ENCODE measurements at regions not wholly inside any gene's neighbourhood (a gene's known extent, or its start where the extent isn't known, plus 50 kb on each side); places are given as distances from the start of the nearest gene placed in this dataset.

GRCh38 chr12:124395284-124395752, 100.4 kb downstream of the RFLNA start:
- peaks cover 6% of the 10 kb centered on the region for H3K36me3 Mint-ChIP-seq (ENCODE audit: low read depth)
- no peaks in the 10 kb centered on the region for H3K9me3 Mint-ChIP-seq
- DNase-seq (ENCODE audit: low read depth, low spot score), result no peak
- no peak overlapping the region for H3K4me3 Mint-ChIP-seq
- no peak overlapping the region for H3K27ac Mint-ChIP-seq (ENCODE audit: unreplicated experiment)
- peaks cover 2% of the 10 kb centered on the region for H3K27me3 Mint-ChIP-seq (ENCODE audit: low read depth)
- H3K4me1 Mint-ChIP-seq, result peaks cover 21% of the 10 kb centered on the region
- TF ChIP-seq CTCF (conservative IDR thresholded peaks at IDR 0.05), result no peak

- Mint-ChIP-seq H3K4me1 (peaks cover 25% of the 10 kb centered on the region), H3K36me3 (ENCODE audit: low read depth) (peaks cover under 1% of the 10 kb centered on the region), H3K27me3 (ENCODE audit: low read depth) (peaks cover 9% of the 10 kb centered on the region), H3K9me3 (no peaks in the 10 kb centered on the region), H3K4me3 (no peak overlapping the region), H3K27ac (ENCODE audit: unreplicated experiment) (peak overlapping the region; percentile 35)
- no peak for TF ChIP-seq CTCF (conservative IDR thresholded peaks at IDR 0.05)
- no peak for DNase-seq (ENCODE audit: low read depth, low spot score)
Observed at GRCh38 chr12:124394462-124395128, 99.7 kb downstream of the RFLNA start.

- Mint-ChIP-seq H3K9me3 (no peaks in the 10 kb centered on the region), H3K4me3 (no peak overlapping the region), H3K27ac (ENCODE audit: unreplicated experiment) (no peak overlapping the region), H3K27me3 (ENCODE audit: low read depth) (peaks cover 12% of the 10 kb centered on the region), H3K4me1 (peaks cover 21% of the 10 kb centered on the region), H3K36me3 (ENCODE audit: low read depth) (no peaks in the 10 kb centered on the region)
- no peak for TF ChIP-seq CTCF (conservative IDR thresholded peaks at IDR 0.05)
- no peak for DNase-seq (ENCODE audit: low read depth, low spot score)
Observed at GRCh38 chr12:124393831-124394230, 98.9 kb downstream of the RFLNA start.

- TF ChIP-seq CTCF (conservative IDR thresholded peaks at IDR 0.05), result no peak
- H3K27ac Mint-ChIP-seq (ENCODE audit: unreplicated experiment), result no peak overlapping the region
Observed at GRCh38 chr12:124393414-124393790, 98.5 kb downstream of the RFLNA start.

GRCh38 chr12:124392667-124393413, 97.9 kb downstream of the RFLNA start:
- no peak for TF ChIP-seq CTCF (conservative IDR thresholded peaks at IDR 0.05)
- Mint-ChIP-seq H3K27me3 (ENCODE audit: low read depth) (peaks cover 12% of the 10 kb centered on the region), H3K27ac (ENCODE audit: unreplicated experiment) (no peak overlapping the region), H3K36me3 (ENCODE audit: low read depth) (no peaks in the 10 kb centered on the region), H3K4me3 (no peak overlapping the region), H3K4me1 (peaks cover 26% of the 10 kb centered on the region), H3K9me3 (no peaks in the 10 kb centered on the region)
- DNase-seq (ENCODE audit: low read depth, low spot score), result no peak

More at GRCh38 chr12:124393414-124393790, 98.5 kb downstream of the RFLNA start:
- Mint-ChIP-seq H3K27me3 (ENCODE audit: low read depth) (peaks cover 12% of the 10 kb centered on the region), H3K9me3 (no peaks in the 10 kb centered on the region), H3K4me3 (no peak overlapping the region), H3K36me3 (ENCODE audit: low read depth) (no peaks in the 10 kb centered on the region), H3K4me1 (peaks cover 24% of the 10 kb centered on the region)
- DNase-seq (ENCODE audit: low read depth, low spot score), result no peak

Measured in neural crest cell (in vitro differentiated cells).